ENCODE measurements at regions not wholly inside any gene's neighbourhood (a gene's known extent, or its start where the extent isn't known, plus 50 kb on each side); places are given as distances from the start of the nearest gene placed in this dataset.
A peak's percentile ranks its signal among the peaks of the same experiment; 100 is the strongest.

- TF ChIP-seq DPF2 (IDR thresholded peaks at IDR 0.05): peak; percentile 91
- TF ChIP-seq BCL11A (IDR thresholded peaks at IDR 0.05; ENCODE audit: low read depth, low read length): no peak
- no peak for TF ChIP-seq E4F1 (IDR thresholded peaks at IDR 0.05; ENCODE audit: borderline replicate concordance, partially characterized antibody)
- TF ChIP-seq IRF3 (IDR thresholded peaks at IDR 0.05): no peak
- no peak for TF ChIP-seq BCL3 (IDR thresholded peaks at IDR 0.05; ENCODE audit: borderline replicate concordance, insufficient read depth, low read depth, low read length, poor library complexity, severe bottlenecking)
- no peak for TF ChIP-seq ATF3 (IDR thresholded peaks at IDR 0.05; ENCODE audit: borderline replicate concordance, extremely low read depth, low read depth, low read length)
- TF ChIP-seq ZBTB4 (CRISPR knock-in tag; IDR thresholded peaks at IDR 0.05): no peak
- TF ChIP-seq SMARCA5 (IDR thresholded peaks at IDR 0.05): no peak
- TF ChIP-seq NKRF (conservative IDR thresholded peaks at IDR 0.05): 0 out of 2 replicates have a peak, but pooled peaks have one; percentile 27
- no peak for TF ChIP-seq E2F4 (IDR thresholded peaks at IDR 0.05; ENCODE audit: low read depth, low read length)
- peak; percentile 32; the same call in 1 of the 2 replicates for TF ChIP-seq TCF3 (IDR thresholded peaks at IDR 0.05; ENCODE audit: borderline replicate concordance, insufficient read depth, low read depth, low read length)
- TF ChIP-seq ESRRA (IDR thresholded peaks at IDR 0.05; ENCODE audit: low read length): no peak
- no peak for TF ChIP-seq HSF1 (IDR thresholded peaks at IDR 0.05; ENCODE audit: low read depth, low read length)
- no peak for TF ChIP-seq TBL1XR1 (IDR thresholded peaks at IDR 0.05; ENCODE audit: low read depth, low read length)
- TF ChIP-seq NFXL1 (IDR thresholded peaks at IDR 0.05; ENCODE audit: borderline replicate concordance): no peak
Measured at GRCh38 chr15:36529296-36530011, 50.0 kb upstream of the CDIN1 start (continued).

All from GM12878 (cell line).